Renal pelvis (tissue), 1 donor: ENCODE measurements at regions not wholly inside any gene's neighbourhood (a gene's known extent, or its start where the extent isn't known, plus 50 kb on each side); places are given as distances from the start of the nearest gene placed in this dataset.

Source experiments
- DNase-seq: peaks from one replicate; pipeline ENCODE4 v3.0.0-alpha.2; 2013

DNA sequence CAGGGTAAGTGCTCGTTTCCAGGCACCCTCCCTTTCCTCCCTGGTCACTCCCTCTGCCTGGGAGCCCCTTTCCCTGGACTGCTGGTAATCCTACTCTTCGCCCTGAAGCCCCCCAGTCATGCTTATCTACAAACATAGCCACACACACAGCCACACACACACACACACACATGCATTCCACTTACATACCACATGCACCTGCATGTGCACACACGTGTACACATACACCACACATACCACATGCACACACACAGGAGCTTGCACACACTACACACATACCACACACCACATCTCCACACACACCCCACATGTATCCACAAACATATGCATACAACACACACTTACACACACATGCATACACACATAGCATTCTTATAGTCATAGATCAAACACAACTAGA lies 358.5 kb downstream of the GADD45G start:
- no peak for DNase-seq

- no peak for DNase-seq
Measured at GRCh38 chr9:89967527-89967926, 362.7 kb downstream of the GADD45G start.

- DNase-seq = no peak
Measured at GRCh38 chr9:89969156-89969675, 364.4 kb downstream of the GADD45G start.

DNA sequence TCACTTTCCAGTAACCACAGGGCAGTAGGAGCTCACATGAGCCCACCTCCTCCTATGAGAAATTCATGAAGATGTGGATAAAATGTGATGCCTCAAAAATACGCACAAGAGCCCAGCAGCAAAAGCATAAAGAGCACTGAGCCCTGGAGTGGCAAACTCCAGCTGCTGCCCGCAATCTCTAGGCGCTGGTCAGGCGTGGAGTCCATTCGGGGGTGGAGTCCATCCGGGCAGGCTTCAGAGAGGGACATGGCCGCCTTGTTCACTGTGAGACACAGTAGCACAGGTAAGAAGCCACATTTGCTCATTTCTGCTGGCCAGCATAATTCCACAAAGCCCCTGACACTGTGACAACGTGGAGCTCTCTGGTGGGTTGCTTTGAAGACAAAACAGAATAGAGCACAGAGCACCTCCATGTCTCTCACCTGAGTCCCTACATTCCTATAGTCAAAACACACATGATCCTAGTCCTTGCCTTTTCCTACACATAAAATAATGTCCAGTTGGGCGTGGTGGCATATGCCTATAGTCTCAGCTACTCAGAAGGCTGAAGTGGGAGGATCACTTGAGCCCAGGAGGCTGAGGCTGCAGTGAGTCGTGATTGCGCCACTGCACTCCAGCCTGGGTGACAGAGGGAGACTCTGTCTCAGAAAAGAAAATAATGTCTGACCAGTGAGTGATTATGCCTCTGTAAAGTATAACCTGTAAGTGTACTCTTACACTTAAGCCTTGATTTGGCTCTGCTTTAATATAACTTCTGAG lies 365.2 kb downstream of the GADD45G start:
- no peak for DNase-seq

GRCh38 chr9:89970701-89971100 lies 365.9 kb downstream of the GADD45G start:
- no peak for DNase-seq

- DNase-seq = no peak
Measured at GRCh38 chr9:89972535-89972934, 367.7 kb downstream of the GADD45G start.

GRCh38 chr9:89974582-89974981 lies 369.8 kb downstream of the GADD45G start:
- DNase-seq = no peak

DNA sequence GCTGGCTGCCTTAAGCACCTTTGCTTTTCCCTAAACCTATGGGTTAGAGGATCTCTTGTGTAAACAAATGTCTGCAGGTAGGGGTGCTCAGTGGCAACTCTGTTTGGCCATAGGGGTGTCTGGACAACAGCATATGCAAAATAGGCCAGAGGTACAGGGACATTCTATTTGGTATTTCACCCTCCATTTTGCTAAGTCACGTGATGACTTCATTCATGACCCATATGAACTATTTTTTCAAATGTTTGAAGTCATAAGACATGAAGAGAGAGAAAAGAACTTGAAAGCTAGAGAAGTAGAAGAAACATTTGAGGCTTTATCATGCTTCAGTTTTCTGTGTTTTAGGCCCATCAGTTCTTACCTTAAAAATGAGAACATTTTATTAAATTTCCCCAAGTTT lies 370.2 kb downstream of the GADD45G start:
- no peak for DNase-seq

DNA sequence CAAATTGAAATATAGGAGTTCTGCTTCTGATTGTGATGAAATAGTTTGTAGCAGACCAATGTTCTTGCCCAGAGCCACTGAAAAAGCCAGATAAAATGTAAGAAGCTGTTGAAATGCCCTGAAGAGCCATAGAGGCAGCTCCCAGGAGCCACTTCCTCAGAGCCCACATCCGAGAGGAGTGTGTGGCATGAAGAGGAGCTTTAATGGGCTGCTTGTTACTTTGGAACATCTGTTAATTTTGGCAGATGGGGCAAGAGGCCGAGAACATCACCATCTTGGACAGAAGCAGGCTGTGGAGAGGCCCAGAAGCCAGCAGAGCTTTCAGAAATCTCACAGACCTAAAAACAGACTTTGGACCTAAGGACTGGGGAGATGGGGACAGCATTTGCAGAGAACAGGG lies 370.8 kb downstream of the GADD45G start:
- DNase-seq = no peak

- DNase-seq = no peak
Measured at GRCh38 chr9:89978185-89978584, 373.4 kb downstream of the GADD45G start.

GRCh38 chr9:89980600-89980999 lies 375.8 kb downstream of the GADD45G start:
- no peak for DNase-seq

DNA sequence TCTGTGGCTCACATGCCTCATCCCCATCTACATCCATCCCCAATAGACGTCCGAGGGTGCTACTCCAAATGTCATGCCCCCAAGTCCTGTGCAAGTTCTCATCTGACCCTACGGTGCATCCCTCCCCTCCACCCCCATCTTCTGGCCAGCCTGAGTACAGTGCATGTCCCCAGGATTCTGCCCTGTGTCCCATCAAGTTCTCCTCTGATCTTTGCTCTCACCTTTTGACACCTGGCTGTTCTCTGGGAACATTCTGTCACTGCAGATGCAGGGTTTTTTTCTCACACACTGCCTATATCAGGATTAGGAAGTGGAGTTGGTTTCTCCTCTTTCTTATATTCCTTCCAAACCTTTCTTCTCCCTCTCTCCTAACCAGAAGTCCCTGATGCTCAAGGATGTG lies 377.2 kb downstream of the GADD45G start:
- no peak for DNase-seq

- DNase-seq = no peak
Measured at GRCh38 chr9:89983411-89983810, 378.6 kb downstream of the GADD45G start.

- no peak for DNase-seq
Measured at GRCh38 chr9:89984214-89984613, 379.4 kb downstream of the GADD45G start.

DNA sequence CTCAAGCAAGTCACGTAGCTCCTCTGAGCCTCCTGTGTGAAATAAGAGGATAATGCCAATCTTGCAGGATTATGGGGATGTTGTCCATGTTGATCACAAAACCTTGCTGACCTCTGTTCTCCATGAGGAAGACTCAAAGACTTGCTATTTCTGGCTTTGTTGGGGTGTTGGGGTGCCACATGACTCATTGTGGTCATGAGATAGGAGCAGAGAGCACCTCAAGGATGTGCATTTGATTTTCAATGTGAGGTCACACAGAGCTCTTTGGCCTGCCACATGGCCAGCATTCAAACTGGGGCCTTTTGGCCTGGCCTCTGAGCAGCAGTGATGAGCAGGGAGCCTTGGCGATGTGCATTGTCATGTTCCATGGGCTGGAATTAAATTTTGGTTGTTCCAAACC lies 380.3 kb downstream of the GADD45G start:
- DNase-seq = no peak

GRCh38 chr9:89986190-89986589 lies 381.4 kb downstream of the GADD45G start:
- DNase-seq = no peak

DNA sequence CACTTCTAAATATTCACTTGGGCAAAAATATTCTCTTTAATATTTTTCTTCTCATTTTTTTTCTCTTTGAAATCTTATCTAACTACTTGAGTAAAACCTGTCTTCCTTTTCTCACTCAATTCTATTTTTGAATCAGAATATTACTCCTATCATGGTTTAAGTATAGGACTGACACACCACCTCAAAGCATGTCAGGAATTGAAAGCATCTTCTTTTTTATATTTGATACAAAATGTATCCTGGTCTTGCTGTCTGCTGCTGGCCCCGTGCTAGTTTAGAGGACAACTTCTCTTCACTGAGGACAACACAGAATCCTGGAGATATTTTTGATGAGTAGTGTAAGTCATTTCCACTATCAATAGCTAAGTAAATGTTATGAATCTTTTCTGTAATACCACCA lies 383.6 kb downstream of the GADD45G start:
- DNase-seq = no peak

DNA sequence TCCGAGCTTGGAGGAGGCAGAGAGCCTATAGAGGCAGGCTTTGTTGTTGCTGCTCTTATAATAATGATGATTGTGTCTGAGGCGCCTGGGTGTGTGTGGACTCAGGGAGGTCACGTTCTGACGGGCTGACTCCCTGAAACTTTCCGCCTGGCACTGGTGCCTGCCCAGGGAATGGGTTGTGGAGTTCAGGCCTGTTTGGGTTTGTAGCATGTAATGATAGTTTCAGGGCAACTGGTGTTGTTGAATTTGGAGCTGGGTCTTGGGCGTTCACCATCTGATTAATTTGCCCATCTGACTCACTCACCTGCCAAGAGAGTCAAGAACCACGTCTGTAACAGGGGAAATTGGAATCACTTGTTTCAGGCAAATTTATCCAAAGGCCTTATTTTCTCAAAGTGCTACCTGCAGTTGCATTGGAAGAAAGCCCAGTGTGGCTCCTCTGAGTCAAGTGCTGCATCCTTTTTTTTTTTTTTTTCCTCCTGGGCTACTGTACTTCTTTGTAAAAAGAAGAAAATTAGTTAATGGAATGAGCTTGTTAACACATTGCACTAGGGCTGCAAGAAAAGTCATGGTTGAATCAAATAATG lies 386.5 kb downstream of the GADD45G start:
- no peak for DNase-seq

DNA sequence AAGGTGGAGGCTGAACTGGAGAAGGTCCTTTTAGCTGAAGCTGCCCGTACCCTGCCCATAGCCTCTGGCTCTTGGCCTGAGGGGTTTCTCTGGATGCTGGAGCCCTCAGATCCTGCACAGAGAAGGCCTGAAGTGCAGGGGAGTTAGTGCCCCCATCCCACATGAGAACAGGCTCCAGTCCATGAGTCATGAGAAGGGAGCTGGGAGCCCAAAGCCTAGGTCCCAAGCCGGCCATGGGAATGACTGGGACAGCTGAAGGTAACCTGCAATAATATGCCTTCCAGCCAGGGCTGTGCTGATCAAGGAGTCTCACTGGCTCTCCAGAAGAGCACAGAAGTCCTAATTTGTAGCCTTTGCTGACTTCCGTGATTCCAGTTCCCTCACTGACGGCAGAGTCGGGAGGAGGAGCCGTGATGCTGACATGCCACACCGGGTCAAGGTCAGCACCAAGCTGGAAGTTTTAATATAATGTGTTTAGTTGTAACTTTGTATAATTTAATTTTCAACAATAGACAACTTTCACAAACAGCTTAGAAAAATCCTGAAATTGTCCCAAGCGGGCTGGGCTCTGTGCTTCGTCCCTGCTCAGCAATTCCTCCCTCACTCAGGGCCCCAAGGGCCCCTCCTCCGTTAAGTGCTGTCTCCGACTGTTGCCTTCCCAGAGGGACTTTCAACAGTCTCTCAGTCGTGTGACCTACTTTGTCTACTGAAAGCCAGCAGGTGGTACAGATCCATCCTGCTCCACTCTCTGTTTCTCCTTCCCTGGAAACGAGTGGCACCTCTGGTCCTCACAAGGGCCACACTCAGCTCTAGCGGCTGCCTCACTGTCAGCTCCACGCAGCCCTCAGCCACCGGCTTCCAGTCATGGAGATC lies 387.8 kb downstream of the GADD45G start:
- DNase-seq = no peak

- no peak for DNase-seq
Measured at GRCh38 chr9:89993678-89994630, 389.1 kb downstream of the GADD45G start.

DNA sequence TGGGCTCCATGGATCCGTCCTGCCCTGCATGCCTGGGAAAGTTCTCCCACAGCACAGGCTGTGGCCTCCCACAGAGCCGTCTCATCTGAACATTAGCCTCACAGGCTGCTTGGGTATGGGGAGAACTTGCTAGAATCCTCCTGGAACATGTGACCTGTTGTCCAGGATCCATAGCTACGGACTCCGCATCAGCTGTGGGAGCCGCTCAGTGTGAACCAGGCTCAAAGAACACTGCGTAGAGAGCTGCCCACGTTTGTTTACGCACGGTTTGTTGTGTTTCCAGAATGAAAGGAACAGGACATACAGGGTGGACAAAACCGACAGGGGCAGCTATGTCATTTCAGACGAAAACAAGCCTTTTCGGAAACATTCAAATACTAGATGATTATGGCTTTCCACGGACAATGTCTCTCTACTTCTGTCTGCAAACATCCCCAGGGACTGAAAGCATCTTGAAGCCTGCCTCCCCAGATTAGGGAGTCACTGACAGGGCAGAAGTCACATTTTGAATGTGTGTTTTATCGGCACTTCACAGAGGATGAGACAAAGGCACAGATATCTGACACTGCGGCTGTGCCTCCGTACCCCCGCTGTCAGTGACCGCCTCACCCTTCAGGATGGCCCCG lies 390.3 kb downstream of the GADD45G start:
- no peak for DNase-seq
